Naive thymus-derived CD4-positive, alpha-beta T cell (primary cell): ENCODE measurements at regions not wholly inside any gene's neighbourhood (a gene's known extent, or its start where the extent isn't known, plus 50 kb on each side); places are given as distances from the start of the nearest gene placed in this dataset.
"Not testable (repeated sequence)": the region's sequence is repeated elsewhere in the genome, so short reads cannot be mapped to it uniquely, and the experiment has no call there.

Experiments
- ATAC-seq: fragments of 150-1000 bp; cut with Tn5 transposase; 2 replicates; pipeline ENCODE4 v1.10.0; 2021; ENCODE audit warnings: mild to moderate bottlenecking, moderate library complexity
- CTCF ChIA-PET: fragments of 350-600 bp; sonication (Branson Sonifier 250); formaldehyde crosslinking; loops from one replicate; lab custom pipeline; 2021; ENCODE audit warnings: antibody characterized with exemption; lab: Charles Lee
- POLR2A ChIA-PET: fragments of 350-600 bp; sonication (Branson Sonifier 250); formaldehyde crosslinking; loops from one replicate; lab custom pipeline; 2021; ENCODE audit warnings: antibody characterized with exemption, inconsistent platforms; lab: Charles Lee
- DNase-seq, 9 donors: peaks; one replicate each; pipeline versions ENCODE4 v3.0.0 to v3.0.0-alpha.2; 2020 to 2022; ENCODE audit warnings: mixed read lengths in 1 of 9
- H3K27ac ChIP-seq: one replicate; pipeline ENCODE4 v1.7.0; 2013; ENCODE audit warnings: mild to moderate bottlenecking, low read depth, low read length, moderate library complexity
- H3K27me3 ChIP-seq, 2 donors: one replicate each; pipeline ENCODE4 v1.7.0; 2013; ENCODE audit warnings: low read length in 2 of 2, mild to moderate bottlenecking in 2 of 2, moderate library complexity in 2 of 2; ENCODE audit not compliant: control insufficient read depth in 2 of 2, insufficient read depth in 2 of 2
- H3K36me3 ChIP-seq, 3 experiments: 1 replicate in 2 of 3; 2 replicates in 1 of 3; pipeline ENCODE4 v1.7.0; 2013; ENCODE audit warnings: low read length in 3 of 3, mild to moderate bottlenecking in 3 of 3, moderate library complexity in 1 of 3; ENCODE audit not compliant: insufficient read depth in 3 of 3, control insufficient read depth in 2 of 3
- H3K4me1 ChIP-seq, 2 donors: one replicate each; pipeline ENCODE4 v1.7.0; 2013; ENCODE audit warnings: low read length in 2 of 2, mild to moderate bottlenecking in 2 of 2, moderate library complexity in 1 of 2; ENCODE audit not compliant: control insufficient read depth in 2 of 2, insufficient read depth in 2 of 2
- H3K4me3 ChIP-seq: 2 replicates; pipeline ENCODE4 v1.7.0; 2013; ENCODE audit warnings: mild to moderate bottlenecking, low read length
- H3K9me3 ChIP-seq, 3 experiments: 1 replicate in 2 of 3; 2 replicates in 1 of 3; pipeline ENCODE4 v1.7.0; 2013; ENCODE audit warnings: low read length in 3 of 3; ENCODE audit not compliant: control insufficient read depth in 2 of 3
- H3K27ac Mint-ChIP-seq, 9 donors: one replicate each; pipeline ENCODE4 v1.8.0; 2020 to 2022; ENCODE audit warnings: mixed read lengths in 9 of 9, mild to moderate bottlenecking in 8 of 9, moderate library complexity in 5 of 9, inconsistent platforms in 2 of 9
- H3K27me3 Mint-ChIP-seq, 5 donors: one replicate each; pipeline ENCODE4 v1.8.0; 2021 to 2022; ENCODE audit warnings: mixed read lengths in 5 of 5, mild to moderate bottlenecking in 1 of 5
- H3K36me3 Mint-ChIP-seq, 5 donors: one replicate each; pipeline ENCODE4 v1.8.0; 2020 to 2022; ENCODE audit warnings: mixed read lengths in 5 of 5, mild to moderate bottlenecking in 3 of 5, inconsistent platforms in 1 of 5
- H3K4me1 Mint-ChIP-seq, 7 donors: one replicate each; pipeline ENCODE4 v1.8.0; 2020 to 2022; ENCODE audit warnings: mixed read lengths in 7 of 7, mild to moderate bottlenecking in 3 of 7, inconsistent platforms in 1 of 7
- H3K4me3 Mint-ChIP-seq, 10 donors: one replicate each; pipeline ENCODE4 v1.8.0; 2020 to 2022; ENCODE audit warnings: mild to moderate bottlenecking in 10 of 10, mixed read lengths in 10 of 10, moderate library complexity in 6 of 10, inconsistent platforms in 2 of 10
- H3K9me3 Mint-ChIP-seq, 11 donors: one replicate each; pipeline ENCODE4 v1.8.0; 2020 to 2022; ENCODE audit warnings: mixed read lengths in 11 of 11, mild to moderate bottlenecking in 4 of 11, inconsistent platforms in 1 of 11, moderate library complexity in 1 of 11
- intact Hi-C, 2 donors: fragments of 100-400 bp; cut with micrococcal nuclease; formaldehyde crosslinking; loops; one replicate each; pipeline ENCODE4 v1.15.1; 2023

- H3K27me3 Mint-ChIP-seq: peaks cover 0 to 16% (median 0%) of the 10 kb centered on the region in 5 donors
- POLR2A ChIA-PET, H3K9me3 ChIP-seq, H3K36me3 Mint-ChIP-seq, H3K36me3 ChIP-seq, H3K27ac ChIP-seq, H3K27me3 ChIP-seq, DNase-seq, ATAC-seq, intact Hi-C loops, CTCF ChIA-PET, H3K9me3 Mint-ChIP-seq, H3K4me3 ChIP-seq, H3K4me1 ChIP-seq, H3K4me3 Mint-ChIP-seq: not testable (repeated sequence)
- peak overlapping the region in 1 of 9 donors; percentile 28 for H3K27ac Mint-ChIP-seq
- H3K4me1 Mint-ChIP-seq: peaks cover 12 to 25% (median 20%) of the 10 kb centered on the region in 7 donors
Measured at GRCh38 chr20:59099864-59100263, 57.3 kb upstream of the PRELID3B start.

DNA sequence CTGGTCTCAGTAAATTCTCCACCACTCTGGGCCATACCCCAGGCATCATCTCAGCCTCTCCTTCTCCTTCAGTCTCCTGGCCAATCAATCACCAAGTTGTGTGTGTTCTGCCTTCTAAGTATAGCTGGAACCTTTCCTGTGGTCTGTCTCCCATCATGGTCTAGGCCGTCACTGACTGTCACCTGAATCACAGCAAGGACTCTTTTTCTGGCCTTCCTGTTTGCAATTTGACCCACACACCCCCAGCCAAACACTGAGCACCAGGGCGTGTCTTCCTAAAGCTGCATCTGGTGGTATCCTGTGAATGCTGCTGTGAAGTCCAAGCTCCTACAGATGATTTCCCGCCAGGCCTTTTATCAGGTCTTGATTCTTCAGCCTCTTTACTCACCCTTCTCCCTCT lies 52.6 kb upstream of the PRELID3B start:
- H3K27ac Mint-ChIP-seq: peak overlapping the region in 1 of 9 donors; percentile 19
- intact Hi-C loops: no loop called here
- POLR2A ChIA-PET: interaction anchor here (0.7 kb wide), 1 partner anchor 26 kb away, joined by 3 read pairs; no protein-coding TSS in a partner anchor
- Histone ChIP-seq H3K9me3 (no peaks in the 10 kb centered on the region), H3K36me3 (no peaks in the 10 kb centered on the region), H3K27me3 (no peaks in the 10 kb centered on the region), H3K4me1 (no peaks in the 10 kb centered on the region), H3K27ac (no peak overlapping the region), H3K4me3 (no peak overlapping the region)
- peaks cover 0 to 10% (median 5%) of the 10 kb centered on the region in 7 donors for H3K4me1 Mint-ChIP-seq
- H3K9me3 Mint-ChIP-seq: no peaks in the 10 kb centered on the region
- CTCF ChIA-PET: interaction anchor here (1.0 to 3.3 kb wide), 2 partner anchors 27 to 113 kb away, joined by 4 to 23 read pairs; no protein-coding TSS in a partner anchor
- H3K36me3 Mint-ChIP-seq: no peaks in the 10 kb centered on the region
- ATAC-seq: no peak
- no peak overlapping the region for H3K4me3 Mint-ChIP-seq
- peaks cover 0 to 12% (median 0%) of the 10 kb centered on the region in 5 donors for H3K27me3 Mint-ChIP-seq
- no peak for DNase-seq

DNA sequence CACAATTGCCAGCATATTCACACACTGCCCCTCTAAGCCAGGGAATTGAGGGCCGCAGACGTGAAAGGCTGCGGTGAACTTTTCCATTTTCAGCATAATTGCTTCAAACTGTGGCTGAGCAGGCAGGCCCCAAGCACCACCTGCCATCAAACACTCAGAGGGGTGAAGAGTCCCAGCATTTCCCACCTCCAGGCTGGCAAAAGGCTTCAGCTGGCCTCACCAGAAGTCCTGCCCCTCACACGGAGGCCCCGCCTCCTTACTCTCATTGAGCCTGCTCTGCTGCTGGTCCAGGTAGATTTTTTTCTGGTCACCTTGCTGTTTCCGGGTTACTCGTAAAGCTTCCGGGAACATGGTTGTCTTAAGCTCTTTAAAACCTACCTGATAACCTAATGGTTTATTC lies 52.0 kb upstream of the PRELID3B start:
- Mint-ChIP-seq H3K27ac (peak overlapping the region in 1 of 9 donors; percentile 19), H3K36me3 (no peaks in the 10 kb centered on the region), H3K9me3 (no peaks in the 10 kb centered on the region), H3K4me1 (peaks cover 0 to 10% (median 5%) of the 10 kb centered on the region in 7 donors), H3K4me3 (no peak overlapping the region), H3K27me3 (peaks cover 0 to 12% (median 0%) of the 10 kb centered on the region in 5 donors)
- no peaks in the 10 kb centered on the region for H3K36me3 ChIP-seq
- H3K4me3 ChIP-seq: no peak overlapping the region
- DNase-seq: no peak
- ChIA-PET CTCF (interaction anchor here (1.0 to 3.3 kb wide), 2 partner anchors 28 to 113 kb away, joined by 4 to 23 read pairs; no protein-coding TSS in a partner anchor), POLR2A (interaction anchor here (0.7 to 3.2 kb wide), 2 partner anchors 27 to 29 kb away, joined by 3 to 14 read pairs; no protein-coding TSS in a partner anchor)
- H3K27me3 ChIP-seq: no peaks in the 10 kb centered on the region
- intact Hi-C loops: no loop called here
- no peak overlapping the region for H3K27ac ChIP-seq
- H3K4me1 ChIP-seq: no peaks in the 10 kb centered on the region
- ATAC-seq: no peak
- no peaks in the 10 kb centered on the region for H3K9me3 ChIP-seq
